Inflammatory macrophage (primary cell): ENCODE measurements at regions not wholly inside any gene's neighbourhood (a gene's known extent, or its start where the extent isn't known, plus 50 kb on each side); places are given as distances from the start of the nearest gene placed in this dataset.

Source experiments
- DNase-seq, 2 donors: peaks; one replicate each; pipeline ENCODE4 v3.0.0-alpha.2; 2020 to 2022

DNA sequence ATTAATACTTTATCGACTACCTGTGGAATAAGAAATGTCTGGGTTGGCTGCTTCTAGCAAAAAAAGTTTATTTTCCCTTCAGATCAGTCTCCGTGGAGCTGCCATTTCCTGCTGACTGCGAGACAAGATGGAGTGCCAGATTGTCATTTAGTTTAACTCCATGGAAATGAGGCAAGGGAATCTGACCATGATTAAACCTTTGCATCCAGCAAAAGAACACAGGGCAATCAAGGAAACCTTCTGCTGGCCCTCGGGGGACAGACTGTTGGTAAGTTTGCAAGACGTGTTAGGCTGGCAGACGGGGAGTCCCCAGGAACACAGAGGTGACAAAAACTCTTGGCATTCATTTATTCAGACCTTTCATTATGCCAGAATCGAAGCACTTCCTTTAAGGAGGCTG, 52.2 kb upstream of the SPACA1 start:
- no peak for DNase-seq

DNA sequence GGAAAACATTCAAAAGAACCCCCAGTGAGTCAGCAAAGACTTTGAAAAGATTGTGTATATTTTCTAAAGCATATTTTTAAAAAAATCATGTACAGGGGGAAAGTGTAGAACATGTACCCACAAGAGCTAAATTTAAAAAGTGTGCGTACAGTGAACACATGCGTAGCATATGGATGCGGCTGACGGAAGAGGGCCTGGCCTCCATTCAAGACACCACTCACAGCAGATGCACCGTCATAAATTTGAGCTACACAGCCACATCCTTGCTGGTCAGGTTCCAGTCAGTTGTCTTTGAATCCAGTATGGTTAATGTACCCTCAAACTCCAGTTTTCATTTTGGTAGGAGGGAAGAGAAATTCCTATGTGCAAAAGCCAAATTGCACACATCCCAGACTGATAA, 54.3 kb upstream of the SPACA1 start:
- DNase-seq: no peak

DNA sequence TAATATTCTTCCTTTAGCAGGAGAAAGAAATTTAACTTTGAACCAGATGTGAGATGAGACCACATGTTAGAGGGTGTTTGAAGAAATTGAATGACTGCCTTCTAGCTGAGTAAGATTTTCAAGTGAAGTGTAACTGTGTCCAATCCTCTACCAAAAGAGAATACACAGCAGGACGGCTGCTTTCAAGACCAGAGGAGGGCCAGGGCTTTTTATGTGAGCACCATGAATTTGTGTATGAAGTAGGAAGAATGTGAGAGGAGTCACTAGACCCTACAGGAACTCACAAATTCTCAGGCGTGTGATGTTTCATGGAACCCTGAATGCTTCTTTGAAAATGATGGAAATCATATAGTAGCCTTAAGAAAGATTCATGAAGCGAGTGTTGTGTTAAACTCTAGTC, 56.8 kb upstream of the SPACA1 start:
- no peak for DNase-seq

DNA sequence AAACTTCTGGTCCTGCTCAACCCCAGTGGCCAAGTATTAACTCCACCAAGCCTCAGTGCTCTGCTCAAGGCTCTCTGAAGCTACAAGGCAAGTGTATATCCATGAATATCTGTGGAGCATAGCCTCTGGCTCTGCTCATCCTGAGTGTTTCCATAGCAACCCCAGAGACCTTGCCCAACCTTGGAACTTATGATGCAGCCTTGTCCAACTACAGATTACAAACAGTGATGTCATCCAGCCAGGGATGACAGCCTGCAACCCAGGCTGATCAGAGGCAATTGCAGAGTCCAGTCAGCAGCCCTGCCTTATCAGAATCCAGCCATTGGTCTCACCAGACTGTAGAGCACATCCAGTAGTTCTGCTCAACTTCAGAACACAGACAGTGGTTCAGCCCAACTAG, 65.5 kb upstream of the SPACA1 start:
- DNase-seq: no peak

DNA sequence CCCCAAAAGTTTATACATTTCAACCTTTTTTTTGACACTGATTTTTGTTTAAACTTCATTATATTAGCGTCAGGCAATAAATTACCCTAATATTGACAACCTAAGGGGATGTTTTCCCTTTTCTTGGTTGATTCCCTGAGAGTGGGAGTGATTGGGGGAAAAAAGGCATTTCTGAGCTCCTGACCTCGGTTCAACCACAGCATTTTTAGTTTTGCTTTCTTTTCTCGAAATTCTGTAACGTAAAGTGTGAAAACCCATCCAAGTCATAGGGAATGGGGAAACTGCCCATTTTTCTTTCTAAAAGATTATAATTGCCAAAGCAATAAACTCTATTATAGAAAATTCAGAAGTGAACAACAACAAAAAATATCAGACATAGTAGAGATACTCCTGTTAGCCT, 67.9 kb upstream of the SPACA1 start:
- no peak for DNase-seq

DNA sequence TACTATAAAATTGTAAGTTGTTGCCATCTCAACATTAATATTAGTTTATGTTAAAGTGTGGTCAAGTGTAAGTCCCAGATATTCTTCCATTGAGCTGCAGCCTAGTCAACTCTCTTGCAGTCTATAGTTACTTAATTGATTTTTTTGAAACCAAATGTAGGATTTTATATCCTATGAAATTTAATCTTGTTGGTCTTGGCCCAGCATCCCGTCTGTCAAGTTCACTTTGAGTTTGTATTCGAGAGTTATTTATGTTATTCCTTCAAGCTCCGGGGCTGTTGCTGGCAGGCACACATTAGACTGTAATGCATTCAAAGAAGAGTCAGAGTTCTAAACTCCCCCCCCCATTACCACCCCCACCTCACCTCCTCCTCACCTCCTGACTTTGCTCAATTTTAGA, 71.0 kb upstream of the SPACA1 start:
- DNase-seq: no peak

DNA sequence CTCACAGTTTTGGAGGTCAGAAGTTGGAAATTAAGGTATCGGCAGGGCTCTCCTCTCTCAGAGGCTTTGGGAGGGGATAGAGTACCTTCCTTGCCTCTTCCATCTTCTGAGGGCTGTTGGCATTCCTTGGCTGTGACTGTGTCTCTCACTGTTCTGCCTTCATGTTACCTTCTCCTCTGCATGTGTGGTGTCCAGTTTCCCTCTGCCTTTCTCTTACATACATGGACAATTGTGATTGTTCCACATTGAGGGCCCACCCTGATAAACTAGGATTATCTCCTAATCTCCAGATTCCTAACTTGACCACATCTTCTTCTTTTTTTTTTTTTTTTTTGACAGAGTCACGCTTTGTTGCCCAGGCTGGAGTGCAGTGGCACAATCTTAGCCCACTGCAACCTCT, 72.1 kb upstream of the SPACA1 start:
- DNase-seq: no peak

DNA sequence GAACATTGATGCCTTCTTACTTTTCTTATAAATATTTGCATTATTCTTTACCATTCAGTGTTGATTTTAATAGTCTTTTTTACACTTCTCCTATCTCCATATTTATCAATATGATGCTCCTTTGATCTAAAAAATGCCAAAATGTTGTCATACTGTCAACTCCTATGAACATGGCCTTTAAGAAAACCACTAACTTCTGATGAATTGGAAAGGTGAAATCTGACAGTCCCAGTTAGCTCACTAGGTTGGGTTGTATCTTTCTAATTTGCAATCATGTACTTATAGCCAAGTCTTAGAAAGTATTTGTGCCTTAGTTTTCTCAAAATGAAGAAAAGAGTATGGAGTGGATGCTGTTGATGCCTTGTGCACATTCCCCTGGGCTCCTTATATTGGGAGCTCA, 75.4 kb upstream of the SPACA1 start:
- no peak for DNase-seq

DNA sequence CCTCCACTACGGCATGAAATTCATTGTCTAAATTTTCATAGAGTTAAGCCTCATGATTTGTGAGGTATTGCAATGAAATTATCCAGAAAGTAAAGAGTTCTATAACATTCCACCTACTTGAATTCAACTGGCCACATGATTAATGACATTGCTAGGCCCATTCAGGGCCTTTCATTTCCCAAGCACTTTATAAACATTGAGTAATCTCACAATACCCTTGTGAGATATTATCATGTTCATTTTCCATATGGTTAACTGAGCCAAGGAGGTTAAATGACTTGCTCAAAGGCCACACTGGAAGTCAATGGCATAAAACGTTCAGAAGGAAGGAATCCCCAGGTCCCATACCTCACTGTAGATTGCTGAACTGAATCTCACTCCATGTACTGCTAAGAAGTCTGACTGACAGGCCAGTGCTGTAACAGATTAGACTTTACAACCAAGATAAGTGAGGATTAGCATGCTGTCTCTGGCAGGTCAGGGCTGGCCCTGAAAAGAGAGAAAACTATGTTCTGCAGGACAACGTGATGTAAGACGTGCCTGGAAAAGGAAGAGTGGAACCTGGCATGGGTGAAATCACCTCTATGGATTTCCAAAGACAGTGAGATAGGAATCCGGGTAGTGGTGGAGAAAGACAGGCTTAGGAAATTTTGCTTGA, 75.9 kb upstream of the SPACA1 start:
- DNase-seq: no peak

DNA sequence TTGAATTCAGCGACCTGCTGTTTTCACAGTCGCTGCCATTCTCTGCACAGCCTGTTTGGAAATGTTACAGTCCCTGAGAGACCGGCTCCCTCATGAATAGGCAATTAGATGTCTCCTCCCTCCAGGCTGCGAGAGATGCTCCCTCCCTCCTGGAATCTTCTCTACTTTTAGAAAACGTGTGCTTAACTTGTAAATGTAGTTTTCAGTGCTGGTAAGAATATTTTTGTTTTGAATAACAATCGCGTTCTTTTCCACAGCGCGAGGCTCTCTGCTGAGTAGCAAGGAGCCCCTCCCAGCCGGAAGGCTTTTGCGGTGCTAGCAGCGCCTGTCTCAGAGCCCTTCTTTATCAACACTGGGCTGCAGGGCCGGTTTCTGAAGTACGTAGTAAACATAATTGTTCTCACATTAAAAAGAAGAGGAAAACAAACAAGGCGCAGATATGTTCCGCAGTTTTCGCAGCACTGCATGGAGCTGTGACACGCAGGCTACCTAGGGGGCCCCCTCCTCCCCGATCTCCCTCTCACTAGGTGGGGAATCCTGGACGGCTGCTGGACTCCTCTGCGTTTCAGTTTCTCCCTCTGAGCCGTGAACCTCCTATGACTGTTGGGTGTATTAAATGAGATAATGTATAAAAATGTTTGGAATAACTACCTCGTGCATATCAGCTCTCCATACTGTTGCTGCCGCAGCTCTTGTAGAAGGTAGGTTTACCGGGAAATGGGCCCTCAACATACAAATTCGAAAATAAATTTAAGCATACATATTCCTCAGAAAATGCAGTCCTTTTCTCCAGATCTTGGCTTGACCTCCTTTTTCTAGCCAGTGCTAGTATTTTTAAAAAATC, 79.0 kb upstream of the SPACA1 start:
- DNase-seq: no peak

DNA sequence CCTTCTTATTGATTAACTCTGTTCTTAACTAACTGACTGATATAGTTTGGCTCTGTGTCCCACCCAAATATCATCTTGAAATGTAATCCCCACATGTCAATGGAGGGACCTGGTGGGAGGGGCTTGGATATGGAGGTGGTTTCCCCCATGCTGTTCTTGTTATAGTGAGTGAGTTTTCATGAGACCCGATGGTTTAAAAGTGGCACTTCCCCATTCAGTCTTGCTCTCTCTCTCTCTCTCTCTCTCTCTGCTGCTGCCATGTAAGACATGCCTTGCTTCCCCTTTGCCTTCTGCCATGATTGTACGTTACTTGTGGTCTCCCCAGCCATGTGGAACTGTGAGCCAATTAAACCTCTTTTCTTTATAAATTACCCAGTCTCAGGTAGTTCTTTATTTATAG, 81.8 kb upstream of the SPACA1 start:
- no peak for DNase-seq

DNA sequence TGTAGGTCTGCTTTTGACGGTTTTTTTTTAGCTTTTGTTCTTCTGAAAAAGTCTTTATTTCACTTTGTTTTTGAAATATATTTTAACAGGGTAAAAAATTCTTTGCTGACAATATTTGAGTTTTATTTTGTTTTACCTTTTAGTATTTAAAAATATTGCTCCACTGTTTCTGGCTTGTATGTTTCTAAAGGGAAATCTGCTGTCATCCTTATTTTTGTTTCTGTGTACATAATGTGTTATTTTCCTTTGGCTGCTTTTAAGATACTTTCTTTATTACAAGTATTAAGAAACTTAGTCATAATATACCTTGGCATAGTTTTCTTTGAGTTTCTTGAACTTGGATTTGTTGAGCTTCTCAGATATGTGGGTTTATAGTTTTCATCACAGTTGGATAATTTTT, 88.6 kb upstream of the SPACA1 start:
- DNase-seq: no peak

DNA sequence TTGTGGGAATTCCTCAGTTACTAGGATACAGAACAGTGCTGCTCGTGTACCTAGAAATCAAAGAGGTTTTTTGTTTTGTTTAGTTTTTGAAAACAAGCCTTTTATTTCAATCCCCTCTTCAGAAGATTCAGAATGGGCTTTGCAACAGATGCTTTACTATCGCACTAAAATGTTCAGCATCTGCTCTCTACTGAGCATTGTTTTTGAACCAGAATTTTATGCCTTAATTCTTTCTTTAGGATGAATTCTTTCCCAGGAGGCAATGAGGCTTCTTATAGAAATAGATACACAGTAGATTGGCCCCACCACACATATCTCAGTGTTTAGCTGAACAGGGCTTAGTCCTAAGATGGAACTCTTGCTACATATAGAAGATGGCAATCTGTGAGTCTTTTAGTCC, 95.9 kb upstream of the SPACA1 start:
- no peak for DNase-seq

DNA sequence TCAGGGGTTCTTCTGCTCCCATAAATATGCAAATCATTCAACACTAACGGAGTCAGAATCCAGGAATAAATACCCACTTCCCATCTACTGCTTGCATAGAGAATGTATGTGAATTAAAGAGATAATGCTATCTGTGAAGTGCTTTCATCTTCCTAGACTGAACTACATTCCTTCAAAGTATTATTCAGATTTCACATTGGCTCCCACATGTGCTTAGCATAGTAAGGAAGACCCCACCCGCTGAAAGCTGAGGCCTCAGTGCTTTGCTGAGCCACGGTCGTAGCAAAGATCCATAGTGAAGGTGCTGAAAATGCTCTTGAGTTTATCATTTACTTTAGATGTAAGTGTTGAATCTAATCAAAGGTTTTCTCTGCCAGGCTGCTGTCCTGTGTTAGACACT, 97.0 kb upstream of the SPACA1 start:
- DNase-seq: no peak

DNA sequence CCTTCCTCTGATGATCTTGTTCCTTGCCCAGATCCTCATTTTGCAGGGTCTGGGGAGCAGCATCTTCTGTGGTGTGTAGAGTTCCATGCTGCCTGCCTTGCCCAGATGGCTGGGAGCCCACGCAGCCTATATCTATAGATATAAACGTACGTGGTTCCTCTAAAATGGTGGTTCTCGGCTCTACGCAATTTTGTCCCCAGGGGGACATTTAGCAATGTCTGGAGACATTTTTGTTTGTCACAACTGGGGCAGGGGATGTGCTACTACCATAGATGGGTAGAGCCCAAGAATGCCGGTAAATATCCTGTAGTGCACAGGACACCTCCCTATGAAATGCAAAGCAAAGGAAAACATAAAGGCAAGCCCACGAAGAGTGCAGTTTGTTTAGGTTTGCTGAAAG, 98.4 kb upstream of the SPACA1 start:
- no peak for DNase-seq

DNA sequence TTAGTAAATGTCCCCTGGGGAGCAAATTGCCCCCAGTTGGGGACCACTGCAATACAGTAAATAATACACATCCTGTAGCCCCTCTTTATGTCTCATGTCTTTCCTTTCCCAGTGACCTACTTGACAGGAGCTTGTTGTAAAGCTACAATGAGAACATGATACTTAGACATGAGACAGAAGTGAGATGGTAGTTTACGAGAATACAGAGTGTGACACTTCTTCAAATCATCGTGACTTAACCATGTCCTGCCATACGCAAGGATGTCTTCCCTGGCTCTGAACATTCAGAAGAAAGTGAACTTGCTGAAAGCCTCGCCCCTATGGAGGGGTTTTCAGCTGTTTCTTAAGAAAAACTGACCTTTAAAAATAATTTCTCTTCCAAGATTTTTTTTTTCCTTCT, 101.0 kb upstream of the SPACA1 start:
- no peak for DNase-seq

DNA sequence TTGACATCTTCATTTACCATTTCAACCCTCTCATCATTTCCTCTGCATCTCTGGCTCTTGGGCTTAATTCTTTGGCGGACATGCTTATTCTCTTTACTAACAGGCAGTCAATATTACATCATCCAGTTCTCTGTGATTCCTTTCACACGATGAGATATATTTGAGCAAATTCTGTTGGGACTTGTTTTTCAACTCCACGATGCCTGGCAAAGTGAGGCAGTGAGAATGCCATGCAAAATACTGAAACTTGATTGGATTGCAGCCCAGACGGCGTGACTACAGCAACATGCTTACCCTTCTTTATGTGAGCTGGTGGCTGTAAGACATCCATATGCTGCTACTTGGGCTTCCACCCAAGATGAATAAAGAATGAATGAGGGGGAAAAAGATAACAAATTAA, 101.7 kb upstream of the SPACA1 start:
- no peak for DNase-seq

DNA sequence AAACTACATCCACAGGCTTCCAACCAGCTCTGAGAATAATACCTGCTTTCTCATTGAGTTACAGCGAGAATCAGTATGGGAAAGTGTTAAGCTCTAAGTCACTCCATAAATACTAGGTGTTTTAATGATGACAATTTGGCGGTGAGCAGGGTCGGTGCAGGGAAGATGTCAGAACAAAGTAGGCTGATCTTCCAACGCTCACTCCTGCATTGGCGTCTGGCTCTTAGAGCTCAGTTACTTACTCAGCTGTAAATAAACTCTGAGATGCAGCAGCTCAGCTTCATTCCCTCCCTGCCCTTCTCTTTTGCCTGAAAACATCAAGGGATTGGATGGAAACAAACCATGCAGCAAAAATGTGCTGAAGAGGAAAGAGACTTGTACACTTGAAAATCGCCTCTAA, 102.5 kb upstream of the SPACA1 start:
- DNase-seq: no peak

DNA sequence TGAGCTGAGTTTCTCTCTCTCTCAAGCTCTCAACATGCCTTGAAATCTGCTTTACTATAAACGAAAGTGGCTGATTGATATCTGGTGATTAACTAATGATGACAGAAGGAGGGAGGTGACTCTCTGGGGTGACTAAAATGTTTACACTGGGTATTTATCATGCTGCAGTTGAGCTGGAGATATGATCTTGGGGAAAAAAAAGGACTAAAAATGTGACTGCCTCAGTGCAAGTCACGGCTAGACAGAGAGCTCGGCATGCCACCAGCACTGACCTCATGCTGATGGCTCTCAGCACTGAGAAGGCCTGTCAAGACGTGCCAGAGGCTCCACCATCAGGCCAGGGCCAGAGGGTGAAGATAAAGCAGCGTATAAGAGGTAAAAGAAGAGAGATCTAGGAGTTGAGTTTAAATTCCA, 103.1 kb upstream of the SPACA1 start:
- DNase-seq: no peak

DNA sequence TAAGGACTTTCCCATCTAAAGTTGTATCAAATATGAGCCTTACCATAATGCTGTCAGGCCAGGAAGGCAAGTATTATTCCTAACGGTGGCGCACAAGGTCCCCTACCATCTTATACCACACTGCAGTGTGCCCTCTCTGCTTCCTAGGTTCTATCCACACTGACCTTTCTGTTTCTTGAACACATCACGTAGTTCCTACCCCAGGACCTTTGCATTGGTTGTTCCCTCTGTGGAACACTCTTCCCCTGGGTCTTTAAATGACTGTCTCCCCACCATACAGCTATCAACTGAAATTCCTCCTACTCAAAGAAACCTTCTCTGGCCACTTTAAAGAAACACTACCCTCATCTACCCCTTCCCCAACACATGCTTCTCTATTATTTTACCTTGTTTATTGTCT, 104.5 kb upstream of the SPACA1 start:
- DNase-seq: no peak

DNA sequence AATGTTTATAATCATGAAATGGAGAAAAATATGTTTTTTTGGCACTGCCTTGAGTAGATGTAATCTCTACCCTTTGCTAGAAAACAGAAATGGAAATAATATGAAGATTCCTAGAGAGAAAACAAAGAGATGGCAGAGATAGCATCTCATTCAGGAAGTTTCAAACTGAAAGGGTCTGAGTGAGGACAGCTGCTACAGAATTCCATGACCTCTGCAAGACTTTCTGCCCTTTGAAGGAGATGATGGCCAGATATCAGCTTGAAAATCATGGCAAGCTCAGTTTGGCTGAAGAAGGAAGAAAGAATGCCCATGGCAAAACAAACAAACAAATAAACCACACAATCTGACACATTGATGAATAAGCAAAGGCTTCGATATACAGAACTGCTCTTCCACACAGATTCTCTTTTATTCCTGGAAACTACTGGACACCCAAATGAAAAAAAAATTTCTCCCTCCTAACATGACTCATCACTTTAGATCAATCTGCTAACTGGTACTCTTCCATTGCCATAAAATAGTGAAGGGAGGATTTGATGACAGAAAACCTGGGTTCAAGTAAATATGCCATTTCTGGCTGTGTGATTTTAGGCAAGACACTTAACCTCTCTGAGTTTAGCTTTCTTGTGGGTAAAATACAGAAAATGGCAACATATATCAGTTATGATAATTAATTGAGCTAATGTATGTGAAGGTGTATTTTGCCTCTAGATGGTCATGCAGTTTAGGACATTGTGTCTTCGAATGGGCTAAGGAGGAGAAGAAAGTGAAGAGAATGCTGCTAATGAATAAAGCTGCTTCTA, 105.9 kb upstream of the SPACA1 start:
- no peak for DNase-seq

DNA sequence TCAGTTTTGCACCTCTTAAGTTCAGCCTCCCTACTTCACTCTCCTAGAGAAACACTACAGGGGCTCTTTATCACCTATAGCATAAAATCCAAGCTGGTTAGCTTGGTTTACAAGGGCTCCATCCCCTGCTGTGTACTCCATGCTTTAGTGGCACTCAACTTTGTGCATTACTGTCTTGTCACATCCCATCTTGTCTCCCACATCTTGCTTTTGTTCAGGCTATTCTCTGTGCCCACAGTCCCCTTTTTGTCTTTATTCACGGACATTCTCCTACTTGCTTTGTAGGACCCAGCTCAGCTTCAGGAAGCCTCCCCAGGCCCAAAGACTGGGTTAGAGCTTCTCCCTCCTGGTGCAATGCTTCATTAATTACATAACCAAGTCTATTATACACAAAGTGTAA, 107.9 kb upstream of the SPACA1 start:
- no peak for DNase-seq

DNA sequence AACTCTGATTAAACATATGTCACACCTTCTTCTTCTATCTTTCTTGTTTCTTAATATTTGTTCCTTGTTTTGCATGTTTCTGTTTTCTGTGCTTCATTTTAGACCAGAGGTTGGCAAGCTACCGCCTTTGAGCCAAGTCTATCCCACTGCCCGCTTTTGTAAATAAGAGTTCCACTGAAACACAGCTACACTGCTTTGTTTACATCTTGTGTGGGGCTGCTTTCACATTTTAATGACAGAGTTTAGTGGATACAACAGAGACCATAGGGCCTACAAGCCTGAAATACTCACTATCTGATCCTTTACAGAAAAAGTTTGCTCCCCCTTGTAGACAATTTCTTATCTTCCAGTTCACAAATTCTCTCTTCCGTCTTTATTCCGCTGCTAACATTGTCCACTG, 109.4 kb upstream of the SPACA1 start:
- no peak for DNase-seq

DNA sequence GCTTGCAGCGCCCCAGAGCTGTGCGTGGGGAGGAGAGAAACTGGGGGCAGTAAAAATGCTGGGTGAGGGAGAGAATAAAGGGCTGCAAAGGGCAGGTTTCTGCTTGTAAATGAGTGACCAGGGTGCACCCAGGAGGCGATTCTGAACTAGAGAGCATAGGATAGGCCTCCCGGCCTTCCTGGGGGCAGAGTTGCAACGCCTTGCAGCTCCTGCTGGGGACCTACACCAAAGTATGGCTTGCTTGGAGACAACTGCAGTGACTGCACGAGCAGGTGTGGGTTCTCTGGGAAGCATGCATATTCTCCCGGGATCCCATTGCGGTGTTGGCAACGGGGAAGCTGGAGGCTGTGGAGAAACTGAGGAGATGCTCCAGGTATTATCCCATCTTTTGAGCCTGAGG, 111.6 kb upstream of the SPACA1 start:
- DNase-seq: no peak
